ENCODE measurements at regions not wholly inside any gene's neighbourhood (a gene's known extent, or its start where the extent isn't known, plus 50 kb on each side); places are given as distances from the start of the nearest gene placed in this dataset.

DNA sequence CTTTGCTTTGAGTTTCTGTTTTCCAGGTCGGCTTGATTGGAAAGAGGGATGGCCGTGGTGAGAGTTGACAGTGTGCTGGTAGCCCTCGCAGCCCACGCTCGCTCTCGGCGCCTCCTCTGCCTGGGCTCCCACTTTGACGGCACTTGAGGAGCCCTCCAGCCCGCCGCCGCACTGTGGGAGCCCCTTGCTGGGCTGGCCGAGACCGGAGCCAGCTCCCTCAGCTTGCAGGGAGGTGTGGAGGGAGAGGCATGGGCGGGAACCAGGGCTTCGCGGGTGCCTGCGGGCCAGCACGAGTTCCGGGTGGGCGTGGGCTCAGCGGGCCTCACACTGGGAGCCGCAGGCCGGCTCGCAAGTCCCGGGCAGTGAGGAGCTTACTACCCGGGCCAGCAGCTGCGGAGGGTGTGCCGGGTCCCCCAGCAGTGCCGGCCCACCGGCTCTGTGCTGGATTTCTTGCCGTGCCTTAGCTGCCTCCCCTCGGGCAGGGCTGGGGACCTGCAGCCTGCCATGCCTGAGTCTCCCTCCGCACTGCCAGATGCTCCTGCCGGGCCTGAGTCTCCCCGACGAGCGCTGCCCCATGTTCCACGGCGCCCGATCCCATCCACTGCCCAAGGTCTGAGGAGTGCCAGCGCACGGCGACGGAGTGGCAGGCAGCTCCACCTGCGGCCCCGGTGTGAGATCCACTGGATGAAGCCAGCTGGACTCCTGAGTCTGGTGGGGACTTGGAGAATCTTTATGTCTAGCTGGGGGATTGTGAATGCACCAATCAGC, 166.4 kb upstream of the FAT1 start:
- DNase-seq (ENCODE audit: low read depth), result no peak

DNA sequence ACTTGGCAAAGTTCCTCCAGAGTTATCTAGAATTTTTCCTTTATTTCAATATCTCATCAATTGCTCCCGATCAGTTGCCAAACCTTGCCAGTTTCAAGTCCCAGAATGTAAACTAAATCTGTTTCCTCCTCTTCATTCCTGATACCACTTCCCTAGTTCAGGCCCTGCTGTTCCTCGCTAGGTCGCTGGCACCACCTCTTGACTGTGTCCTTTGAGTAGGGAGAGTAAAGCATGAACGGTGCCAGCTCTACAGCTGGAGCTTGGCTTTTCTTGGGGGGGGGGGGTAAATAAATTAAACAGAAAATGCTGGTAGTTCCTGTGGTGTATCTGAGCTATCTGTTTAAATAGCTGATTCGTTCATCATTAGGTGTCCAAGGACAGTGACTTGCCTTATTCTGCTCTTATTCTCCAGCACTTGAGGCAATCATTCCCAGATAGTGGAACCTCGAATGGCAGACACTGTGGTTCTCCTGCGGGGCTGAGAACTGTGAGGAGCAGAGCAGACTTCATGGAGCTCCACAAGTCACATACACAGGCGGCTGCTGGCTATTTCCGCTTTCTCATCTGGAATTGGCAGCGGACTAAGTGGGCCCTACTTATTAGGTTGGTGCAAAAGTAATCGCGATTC, 168.3 kb upstream of the FAT1 start:
- DNase-seq (ENCODE audit: low read depth), result no peak

DNA sequence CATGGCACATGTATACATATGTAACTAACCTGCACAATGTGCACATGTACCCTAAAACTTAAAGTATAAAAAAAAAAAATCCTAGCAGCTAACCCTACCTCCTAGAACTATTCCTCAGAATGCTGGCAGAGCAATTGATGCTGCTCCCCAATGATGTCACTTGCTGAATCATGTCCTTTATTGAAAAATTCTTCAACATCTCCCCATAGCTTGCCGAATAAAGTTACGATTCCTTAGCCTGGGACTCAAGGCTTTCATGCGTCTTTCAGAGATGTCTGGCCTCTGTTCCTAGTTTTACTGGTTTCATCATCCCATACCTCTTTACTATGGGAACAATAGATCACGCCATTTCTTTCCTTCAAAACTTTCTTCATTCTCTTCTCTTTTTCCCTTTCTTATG, 174.7 kb upstream of the FAT1 start:
- no peak for DNase-seq (ENCODE audit: low read depth)

GRCh38 chr4:186900232-186900900, 176.7 kb upstream of the FAT1 start:
- no peak for DNase-seq (ENCODE audit: low read depth)

DNA sequence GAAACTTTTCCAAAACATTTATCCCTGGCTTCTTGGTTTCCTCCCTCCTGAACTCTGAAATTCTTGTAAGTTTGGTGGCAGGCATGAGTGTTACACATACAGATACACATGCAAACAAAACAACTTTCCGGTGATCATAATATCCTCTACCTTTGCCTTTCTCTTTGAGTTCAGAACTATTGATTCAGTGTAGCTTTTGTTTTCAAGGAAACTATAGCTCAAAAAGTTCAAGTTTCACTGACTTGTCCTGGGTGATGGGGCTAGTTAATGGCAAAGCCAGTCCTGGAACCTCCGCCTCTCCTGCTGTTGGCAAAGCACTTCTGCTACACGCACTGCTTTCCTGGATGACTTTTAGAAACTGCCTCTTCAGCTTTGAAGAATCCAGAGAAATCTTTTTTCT, 177.3 kb upstream of the FAT1 start:
- no peak for DNase-seq (ENCODE audit: low read depth)

DNA sequence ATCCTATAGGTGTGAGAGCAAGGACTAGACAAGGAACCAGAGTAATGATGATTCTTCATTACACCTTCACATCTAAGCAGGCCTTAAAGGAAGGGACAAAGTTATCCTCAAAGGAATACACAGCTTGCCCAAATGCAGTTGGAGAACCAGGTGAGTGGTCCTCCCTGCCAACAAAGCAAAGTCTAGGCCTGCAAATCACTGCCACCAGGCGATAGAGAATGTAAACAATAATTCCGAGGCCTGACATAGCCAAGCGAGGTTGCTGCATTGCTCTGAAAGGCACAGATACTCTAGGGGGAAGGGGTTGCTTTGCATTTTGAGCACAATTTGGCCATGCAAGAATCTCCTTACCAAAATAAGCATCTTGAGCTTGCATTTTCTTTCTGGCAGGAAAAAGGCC, 178.2 kb upstream of the FAT1 start:
- no peak for DNase-seq (ENCODE audit: low read depth)

GRCh38 chr4:186902361-186902760, 178.7 kb upstream of the FAT1 start:
- DNase-seq (ENCODE audit: low read depth), result no peak

DNA sequence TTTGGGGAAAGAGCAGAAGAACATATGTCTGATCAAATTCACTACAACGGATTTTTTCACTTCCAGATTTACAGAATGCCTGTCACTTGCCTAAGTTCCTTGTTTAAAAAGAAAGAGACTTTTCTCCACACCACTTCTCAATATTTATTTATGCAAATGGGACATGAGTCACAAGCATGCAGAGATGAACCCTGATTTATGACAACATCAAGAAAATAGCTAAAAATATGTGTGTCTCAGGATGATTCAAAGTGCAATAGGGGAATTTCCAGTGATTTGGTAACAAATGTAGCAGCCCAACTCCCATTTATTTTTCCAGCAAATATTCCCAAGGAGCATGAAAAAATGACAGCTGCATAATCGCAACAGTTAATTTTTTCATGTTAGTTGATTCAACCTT, 180.4 kb upstream of the FAT1 start:
- DNase-seq (ENCODE audit: low read depth), result no peak

GRCh38 chr4:186906722-186907121, 183.1 kb upstream of the FAT1 start:
- DNase-seq (ENCODE audit: low read depth), result no peak

- no peak for DNase-seq (ENCODE audit: low read depth)
These were observed 186.7 kb upstream of the FAT1 start for GRCh38 chr4:186910385-186910784.

GRCh38 chr4:186912606-186913005, 188.9 kb upstream of the FAT1 start:
- no peak for DNase-seq (ENCODE audit: low read depth)

DNA sequence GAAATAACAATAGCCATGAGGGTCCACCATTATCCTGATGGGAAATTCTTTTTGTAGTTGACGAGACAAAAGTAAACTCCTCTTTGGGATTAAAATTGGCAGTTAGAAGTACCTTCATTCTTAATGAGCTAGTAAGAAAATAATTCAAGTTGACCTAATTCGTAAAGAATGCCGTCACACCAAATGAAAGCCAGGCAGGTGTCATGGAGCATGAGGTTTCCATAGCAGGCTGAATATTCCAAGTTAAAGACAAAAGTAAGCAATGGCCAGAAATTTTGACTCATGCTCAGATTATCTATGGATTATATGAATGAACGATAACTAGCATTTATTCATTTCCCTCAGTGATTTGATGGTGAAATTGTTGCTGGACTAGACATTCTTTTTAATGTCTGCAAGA, 192.2 kb upstream of the FAT1 start:
- no peak for DNase-seq (ENCODE audit: low read depth)

- DNase-seq (ENCODE audit: low read depth), result no peak
These were observed 193.5 kb upstream of the FAT1 start for GRCh38 chr4:186917136-186917535.

DNA sequence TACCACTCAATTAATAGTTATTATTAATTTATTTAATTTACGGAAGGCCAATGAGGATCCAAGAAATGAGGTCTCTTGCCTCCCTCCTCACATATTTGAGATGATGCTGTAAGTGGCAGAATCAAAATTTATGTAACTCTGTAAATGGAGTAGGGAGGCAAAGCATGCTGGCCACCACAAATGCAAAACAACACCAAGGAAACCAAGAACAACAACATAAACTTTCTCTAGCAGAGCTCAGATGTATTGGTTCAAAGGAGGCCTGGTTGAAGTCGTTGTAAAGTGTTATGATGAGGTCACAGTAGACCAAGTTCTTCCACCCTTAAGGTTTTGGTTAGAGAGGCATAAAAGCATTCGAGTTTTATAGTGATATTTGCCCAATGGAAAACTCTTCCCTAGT, 194.8 kb upstream of the FAT1 start:
- no peak for DNase-seq (ENCODE audit: low read depth)

DNA sequence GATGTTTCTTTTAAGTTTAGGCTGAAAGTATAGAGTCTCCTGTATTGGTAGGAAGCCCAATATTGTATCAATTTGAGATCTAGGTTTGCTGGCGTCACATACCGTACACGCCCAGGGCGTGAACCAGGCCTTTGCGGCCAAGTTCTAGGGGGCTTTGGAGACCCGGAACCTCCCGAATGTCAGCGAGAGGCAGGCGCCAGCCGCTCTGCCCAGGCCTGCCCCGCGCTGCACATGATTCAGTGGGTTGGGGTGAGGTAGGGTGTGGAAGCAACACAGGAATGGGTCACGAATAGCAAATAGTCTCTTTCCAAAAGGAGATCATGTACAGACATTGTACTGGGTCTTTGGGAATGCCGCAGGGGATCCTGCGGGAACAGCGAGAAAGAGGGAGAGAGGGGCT, 195.7 kb upstream of the FAT1 start:
- no peak for DNase-seq (ENCODE audit: low read depth)

GRCh38 chr4:186920483-186920882, 196.8 kb upstream of the FAT1 start:
- DNase-seq (ENCODE audit: low read depth), result no peak

- DNase-seq (ENCODE audit: low read depth), result no peak
These were observed 197.3 kb upstream of the FAT1 start for GRCh38 chr4:186920992-186921391.

GRCh38 chr4:186924723-186925122, 201.1 kb upstream of the FAT1 start:
- DNase-seq (ENCODE audit: low read depth), result no peak

DNA sequence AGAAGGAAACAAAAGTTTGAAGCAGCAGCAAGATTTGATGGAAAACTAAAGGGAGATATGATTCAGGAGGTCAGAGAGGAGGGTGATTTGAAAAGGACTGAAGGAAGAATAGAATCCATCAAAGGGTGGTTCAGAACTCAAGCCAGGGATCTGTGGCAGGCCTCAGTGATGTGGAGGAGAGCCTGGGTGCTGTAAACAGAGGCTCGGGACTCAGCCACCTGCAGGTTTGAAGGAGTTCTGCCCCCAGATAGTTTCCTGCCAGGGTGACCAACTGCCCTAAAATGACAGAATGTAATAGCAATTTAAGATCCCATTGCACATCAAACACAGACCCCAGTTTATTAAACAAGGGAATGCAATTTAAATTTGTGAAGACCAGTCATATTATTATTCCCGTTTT, 204.0 kb upstream of the FAT1 start:
- no peak for DNase-seq (ENCODE audit: low read depth)

- no peak for DNase-seq (ENCODE audit: low read depth)
These were observed 206.4 kb upstream of the FAT1 start for GRCh38 chr4:186930024-186930423.

DNA sequence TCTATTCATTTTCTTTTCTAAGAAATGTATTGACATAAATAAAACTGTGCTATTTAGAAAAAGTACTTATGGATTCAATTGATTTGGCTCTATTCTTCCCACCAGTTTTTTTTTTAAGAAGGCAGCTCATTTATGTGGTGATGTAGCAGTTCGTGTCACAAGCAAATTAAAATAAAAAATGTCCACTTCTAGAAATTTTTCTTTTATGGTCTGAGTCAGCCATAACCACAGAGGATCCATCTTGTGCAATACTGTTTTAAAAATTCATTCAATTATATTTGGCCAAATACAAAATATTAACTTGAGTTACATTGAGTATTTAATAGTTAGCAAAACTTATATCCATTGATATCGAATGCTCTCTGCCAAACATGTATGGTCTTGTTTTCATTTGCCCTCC, 207.9 kb upstream of the FAT1 start:
- DNase-seq (ENCODE audit: low read depth), result no peak

DNA sequence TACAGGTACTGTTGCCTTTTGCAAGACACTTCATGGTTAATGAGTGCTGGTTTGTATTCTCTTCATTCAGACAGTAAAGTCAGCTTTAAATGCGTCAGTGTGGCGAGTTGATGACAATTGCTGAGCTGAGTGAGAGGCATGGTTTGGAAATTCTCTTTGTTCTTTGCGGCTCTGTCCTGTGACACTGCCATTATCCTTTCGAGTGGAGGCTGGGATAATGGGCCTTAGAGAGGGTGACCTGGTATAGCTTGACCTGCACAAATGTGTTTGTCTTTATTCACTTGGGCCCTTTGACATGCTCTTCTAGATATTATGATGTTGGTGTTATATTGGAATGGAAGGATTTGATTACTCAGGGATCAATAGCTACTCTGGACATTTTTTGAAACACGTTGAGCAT, 208.5 kb upstream of the FAT1 start:
- DNase-seq (ENCODE audit: low read depth), result no peak

DNA sequence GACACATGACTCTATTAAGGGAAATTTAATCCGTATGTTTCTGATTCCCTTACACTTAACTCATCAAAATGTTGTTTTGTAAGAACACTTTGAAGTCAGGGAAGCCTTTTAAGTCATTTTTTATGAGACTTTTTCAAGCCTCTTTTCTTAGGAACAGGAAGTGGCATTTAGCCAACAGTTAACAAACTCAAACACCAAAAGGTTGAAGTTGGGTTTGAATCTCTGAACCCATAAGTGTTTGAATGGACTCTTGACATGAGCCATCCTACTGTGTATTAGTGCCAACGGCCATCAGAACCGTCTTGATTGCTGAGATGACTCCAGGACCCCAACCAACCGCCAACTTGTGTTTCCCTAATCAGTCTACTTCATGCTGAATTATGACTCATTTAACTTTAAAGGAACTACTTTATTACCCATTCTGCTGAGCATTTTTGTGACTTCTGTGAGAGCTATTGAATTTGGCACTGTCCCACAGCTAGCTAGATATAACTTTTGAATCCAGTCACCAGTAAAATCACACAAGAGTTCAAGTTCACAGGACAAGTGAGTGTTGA, 209.1 kb upstream of the FAT1 start:
- no peak for DNase-seq (ENCODE audit: low read depth)

All from activated T-cell treated with anti-CD3 and anti-CD28 coated beads for 48 hours (primary cell).